PC-3 (cell line): ENCODE measurements at regions not wholly inside any gene's neighbourhood (a gene's known extent, or its start where the extent isn't known, plus 50 kb on each side); places are given as distances from the start of the nearest gene placed in this dataset.

Experiments
- CTCF ChIP-seq: fragments of 300-600 bp; sonication (generic); conservative IDR thresholded peaks from 2 replicates; pipeline ENCODE4 v1.5.1; 2017; ENCODE audit warnings: antibody characterized with exemption, low read depth, mild to moderate bottlenecking, low read length
- EZH2 ChIP-seq: fragments of 300-600 bp; sonication (generic); IDR thresholded peaks from one replicate; pipeline ENCODE4 v1.6.1; 2017; ENCODE audit warnings: antibody characterized with exemption, mild to moderate bottlenecking, low read length; ENCODE audit not compliant: unreplicated experiment
- EZH2phosphoT487 ChIP-seq: fragments of 300-600 bp; sonication (generic); IDR thresholded peaks from 2 replicates; pipeline ENCODE4 v1.6.1; 2018; ENCODE audit warnings: mild to moderate bottlenecking, antibody characterized with exemption, low read length, borderline replicate concordance

- TF ChIP-seq EZH2phosphoT487 = no peak
- no peak for TF ChIP-seq CTCF
- no peak for TF ChIP-seq EZH2
These were observed 1038.1 kb upstream of the PCDH20 start for GRCh38 chr13:62453761-62454160.
